WTC11 (cell line): ENCODE measurements at regions not wholly inside any gene's neighbourhood (a gene's known extent, or its start where the extent isn't known, plus 50 kb on each side); places are given as distances from the start of the nearest gene placed in this dataset.

ENCODE experiments used
- ATAC-seq: fragments of 200-7000 bp; cut with Tn5 transposase; 2 replicates; pipeline ENCODE4 v1.10.0; 2021; ENCODE audit warnings: mild to moderate bottlenecking, moderate library complexity
- CTCF ChIA-PET: fragments of 300-600 bp; sonication (Branson Sonifier 250); formaldehyde crosslinking; loops from one replicate; lab custom pipeline; 2021; ENCODE audit warnings: antibody characterized with exemption; lab: Charles Lee
- POLR2A ChIA-PET: fragments of 350-600 bp; sonication (Branson Sonifier 250); formaldehyde crosslinking; loops from one replicate; lab custom pipeline; 2021; ENCODE audit warnings: antibody characterized with exemption; lab: Charles Lee
- DNase-seq: peaks from one replicate; pipeline ENCODE4 v3.0.0; 2021; ENCODE audit warnings: low spot score
- H3K27ac Mint-ChIP-seq: 2 replicates; pipeline ENCODE4 v1.8.0; 2021; ENCODE audit warnings: mixed read lengths
- H3K27me3 Mint-ChIP-seq: 2 replicates; pipeline ENCODE4 v1.8.0; 2021; ENCODE audit warnings: low read depth, mild to moderate bottlenecking, moderate library complexity, mixed read lengths
- H3K36me3 Mint-ChIP-seq: 2 replicates; pipeline ENCODE4 v1.8.0; 2021; ENCODE audit warnings: mixed read lengths
- H3K4me1 Mint-ChIP-seq: 2 replicates; pipeline ENCODE4 v1.8.0; 2022; ENCODE audit warnings: mixed read lengths
- H3K4me3 Mint-ChIP-seq: 2 replicates; pipeline ENCODE4 v1.8.0; 2021; ENCODE audit warnings: mild to moderate bottlenecking, moderate library complexity, mixed read lengths
- H3K9me3 Mint-ChIP-seq: 2 replicates; pipeline ENCODE4 v1.8.0; 2021; ENCODE audit warnings: mixed read lengths
- CREM ChIP-seq: sonication (generic); formaldehyde crosslinking; IDR thresholded peaks from 2 replicates; pipeline ENCODE4 v1.8.1; 2022; ENCODE audit warnings: mild to moderate bottlenecking, missing genetic modification reagents, moderate library complexity
- ELF4 ChIP-seq: sonication (generic); formaldehyde crosslinking; IDR thresholded peaks from 2 replicates; pipeline ENCODE4 v1.8.1; 2022; ENCODE audit warnings: low read depth, mild to moderate bottlenecking, moderate library complexity, missing genetic modification reagents
- ERG ChIP-seq: fragments of 250-450 bp; sonication (Bioruptor Pico); IDR thresholded peaks from 2 replicates; pipeline ENCODE4 v1.8.0; 2021; ENCODE audit warnings: mild to moderate bottlenecking
- FOXJ3 ChIP-seq: sonication (generic); formaldehyde crosslinking; IDR thresholded peaks from 2 replicates; pipeline ENCODE4 v1.9.0; 2021; ENCODE audit warnings: missing genetic modification reagents, mild to moderate bottlenecking, borderline replicate concordance
- FOXP4 ChIP-seq: sonication (generic); formaldehyde crosslinking; IDR thresholded peaks from 2 replicates; pipeline ENCODE4 v1.8.0; 2022; ENCODE audit warnings: mild to moderate bottlenecking, missing genetic modification reagents
- GTF2I ChIP-seq: fragments of 250-450 bp; sonication (Bioruptor Pico); conservative IDR thresholded peaks from 2 replicates; pipeline ENCODE4 v1.4.0; 2021; ENCODE audit warnings: mild to moderate bottlenecking
- HMGA2 ChIP-seq: fragments of 250-450 bp; sonication (Bioruptor Pico); IDR thresholded peaks from 2 replicates; pipeline ENCODE4 v1.4.0; 2021; ENCODE audit warnings: mild to moderate bottlenecking, moderate library complexity
- JUN ChIP-seq: sonication (generic); formaldehyde crosslinking; IDR thresholded peaks from 2 replicates; pipeline ENCODE4 v1.8.0; 2023; ENCODE audit warnings: mild to moderate bottlenecking, missing genetic modification reagents
- NR2C2 ChIP-seq: sonication (generic); formaldehyde crosslinking; IDR thresholded peaks from 2 replicates; pipeline ENCODE4 v1.8.0; 2022; ENCODE audit warnings: mild to moderate bottlenecking, missing genetic modification reagents
- NR3C1 ChIP-seq: sonication (generic); formaldehyde crosslinking; conservative IDR thresholded peaks from 2 replicates; pipeline ENCODE4 v1.8.1; 2023; ENCODE audit warnings: low read depth, mild to moderate bottlenecking, missing genetic modification reagents
- PRRX2 ChIP-seq: fragments of 250-450 bp; sonication (Bioruptor Pico); IDR thresholded peaks from 2 replicates; pipeline ENCODE4 v1.8.0; 2021; ENCODE audit warnings: mild to moderate bottlenecking
- SOX15 ChIP-seq: fragments of 250-450 bp; sonication (Bioruptor Pico); IDR thresholded peaks from 2 replicates; pipeline ENCODE4 v1.9.0; 2021; ENCODE audit warnings: mild to moderate bottlenecking
- STAT6 ChIP-seq: sonication (generic); formaldehyde crosslinking; conservative IDR thresholded peaks from 2 replicates; pipeline ENCODE4 v1.8.1; 2023; ENCODE audit warnings: mild to moderate bottlenecking, low read depth, missing genetic modification reagents, moderate library complexity
- ZNF121 ChIP-seq: sonication (generic); formaldehyde crosslinking; IDR thresholded peaks from 2 replicates; pipeline ENCODE4 v1.8.0; 2023; ENCODE audit warnings: missing genetic modification reagents
- ZNF232 ChIP-seq: sonication (generic); formaldehyde crosslinking; IDR thresholded peaks from 2 replicates; pipeline ENCODE4 v1.8.0; 2022; ENCODE audit warnings: mild to moderate bottlenecking, missing genetic modification reagents
- ZNF263 ChIP-seq: sonication (generic); formaldehyde crosslinking; IDR thresholded peaks from 2 replicates; pipeline ENCODE4 v1.8.1; 2022; ENCODE audit warnings: low read depth, mild to moderate bottlenecking, moderate library complexity, missing genetic modification reagents
- TF ChIP-seq, protein P1 (sequence below): fragments of 250-450 bp; sonication (Bioruptor Pico); IDR thresholded peaks from 2 replicates; pipeline ENCODE4 v1.9.0; 2021; ENCODE audit warnings: mild to moderate bottlenecking
- TF ChIP-seq, protein P2 (sequence below): sonication (generic); formaldehyde crosslinking; IDR thresholded peaks from 2 replicates; pipeline ENCODE4 v1.8.1; 2023; ENCODE audit warnings: mild to moderate bottlenecking, moderate library complexity, missing genetic modification reagents
- TF ChIP-seq, protein P3 (sequence below): sonication (generic); formaldehyde crosslinking; IDR thresholded peaks from 2 replicates; pipeline ENCODE4 v1.8.1; 2022; ENCODE audit warnings: low read depth, mild to moderate bottlenecking, moderate library complexity, missing genetic modification reagents, borderline replicate concordance

- TF ChIP-seq ZNF121 (CRISPR knock-in tag) (no peak), ZNF263 (CRISPR knock-in tag) (no peak), ZNF232 (CRISPR knock-in tag) (no peak), CREM (CRISPR knock-in tag) (no peak), PRRX2 (CRISPR knock-in tag) (no peak), FOXP4 (CRISPR knock-in tag) (no peak), ERG (no peak)
- TF ChIP-seq, protein P1, sequence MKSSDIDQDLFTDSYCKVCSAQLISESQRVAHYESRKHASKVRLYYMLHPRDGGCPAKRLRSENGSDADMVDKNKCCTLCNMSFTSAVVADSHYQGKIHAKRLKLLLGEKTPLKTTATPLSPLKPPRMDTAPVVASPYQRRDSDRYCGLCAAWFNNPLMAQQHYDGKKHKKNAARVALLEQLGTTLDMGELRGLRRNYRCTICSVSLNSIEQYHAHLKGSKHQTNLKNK = no peak
Observed at GRCh38 chr1:115210302-115210711, 121.0 kb upstream of the TSPAN2 start (continued).

DNA sequence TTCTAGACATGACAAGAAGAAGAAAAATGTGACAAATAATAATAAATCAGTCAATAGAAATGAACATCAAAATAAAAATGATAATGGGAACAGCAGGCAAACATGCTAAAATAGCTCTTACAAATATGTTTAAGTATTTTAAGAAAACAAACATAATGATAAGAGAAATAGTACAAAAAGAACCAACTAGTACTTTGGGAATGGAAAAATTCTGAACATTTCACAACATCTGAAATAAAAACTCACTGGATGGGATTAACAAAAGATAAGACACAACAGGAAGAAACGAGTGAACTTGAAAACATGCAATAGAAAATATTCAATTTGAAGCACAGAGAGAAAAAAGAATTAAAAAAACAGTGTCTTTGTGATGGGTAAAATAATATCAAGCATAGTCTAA is 115.2 kb upstream of the TSPAN2 start:
- H3K9me3 Mint-ChIP-seq = peaks cover 7% of the 10 kb centered on the region
- no peak for DNase-seq

GRCh38 chr1:115203287-115203686 is 114.0 kb upstream of the TSPAN2 start:
- ChIA-PET CTCF (interaction anchor here (1.0 kb wide), 1 partner anchor 503 kb away, joined by 5 read pairs; no protein-coding TSS in a partner anchor), POLR2A (no interaction called here)
- no peak for ATAC-seq
- Mint-ChIP-seq H3K4me3 (no peak overlapping the region), H3K9me3 (peaks cover 7% of the 10 kb centered on the region), H3K4me1 (no peaks in the 10 kb centered on the region), H3K36me3 (no peaks in the 10 kb centered on the region), H3K27ac (no peak overlapping the region), H3K27me3 (no peaks in the 10 kb centered on the region)
- DNase-seq = no peak
- TF ChIP-seq, protein P2, sequence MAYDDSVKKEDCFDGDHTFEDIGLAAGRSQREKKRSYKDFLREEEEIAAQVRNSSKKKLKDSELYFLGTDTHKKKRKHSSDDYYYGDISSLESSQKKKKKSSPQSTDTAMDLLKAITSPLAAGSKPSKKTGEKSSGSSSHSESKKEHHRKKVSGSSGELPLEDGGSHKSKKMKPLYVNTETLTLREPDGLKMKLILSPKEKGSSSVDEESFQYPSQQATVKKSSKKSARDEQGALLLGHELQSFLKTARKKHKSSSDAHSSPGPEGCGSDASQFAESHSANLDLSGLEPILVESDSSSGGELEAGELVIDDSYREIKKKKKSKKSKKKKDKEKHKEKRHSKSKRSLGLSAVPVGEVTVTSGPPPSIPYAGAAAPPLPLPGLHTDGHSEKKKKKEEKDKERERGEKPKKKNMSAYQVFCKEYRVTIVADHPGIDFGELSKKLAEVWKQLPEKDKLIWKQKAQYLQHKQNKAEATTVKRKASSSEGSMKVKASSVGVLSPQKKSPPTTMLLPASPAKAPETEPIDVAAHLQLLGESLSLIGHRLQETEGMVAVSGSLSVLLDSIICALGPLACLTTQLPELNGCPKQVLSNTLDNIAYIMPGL (CRISPR knock-in tag) = no peak
- TF ChIP-seq SOX15 (CRISPR knock-in tag) (no peak), FOXJ3 (no peak), GTF2I (no peak), JUN (no peak), NR3C1 (CRISPR knock-in tag) (no peak), HMGA2 (no peak), ELF4 (CRISPR knock-in tag) (no peak), NR2C2 (no peak)
- TF ChIP-seq, protein P3, sequence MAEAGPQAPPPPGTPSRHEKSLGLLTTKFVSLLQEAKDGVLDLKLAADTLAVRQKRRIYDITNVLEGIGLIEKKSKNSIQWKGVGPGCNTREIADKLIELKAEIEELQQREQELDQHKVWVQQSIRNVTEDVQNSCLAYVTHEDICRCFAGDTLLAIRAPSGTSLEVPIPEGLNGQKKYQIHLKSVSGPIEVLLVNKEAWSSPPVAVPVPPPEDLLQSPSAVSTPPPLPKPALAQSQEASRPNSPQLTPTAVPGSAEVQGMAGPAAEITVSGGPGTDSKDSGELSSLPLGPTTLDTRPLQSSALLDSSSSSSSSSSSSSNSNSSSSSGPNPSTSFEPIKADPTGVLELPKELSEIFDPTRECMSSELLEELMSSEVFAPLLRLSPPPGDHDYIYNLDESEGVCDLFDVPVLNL (CRISPR knock-in tag) = no peak

More for the DNA sequence above, 115.2 kb upstream of the TSPAN2 start:
- CTCF ChIA-PET = no interaction called here
- H3K27ac Mint-ChIP-seq = no peak overlapping the region
- H3K4me3 Mint-ChIP-seq = no peak overlapping the region
- H3K27me3 Mint-ChIP-seq = no peaks in the 10 kb centered on the region
- no peaks in the 10 kb centered on the region for H3K36me3 Mint-ChIP-seq
- TF ChIP-seq STAT6 = no peak
- H3K4me1 Mint-ChIP-seq = no peaks in the 10 kb centered on the region
- POLR2A ChIA-PET = no interaction called here
- no peak for ATAC-seq
